ENCODE measurements at regions not wholly inside any gene's neighbourhood (a gene's known extent, or its start where the extent isn't known, plus 50 kb on each side); places are given as distances from the start of the nearest gene placed in this dataset.

DNA sequence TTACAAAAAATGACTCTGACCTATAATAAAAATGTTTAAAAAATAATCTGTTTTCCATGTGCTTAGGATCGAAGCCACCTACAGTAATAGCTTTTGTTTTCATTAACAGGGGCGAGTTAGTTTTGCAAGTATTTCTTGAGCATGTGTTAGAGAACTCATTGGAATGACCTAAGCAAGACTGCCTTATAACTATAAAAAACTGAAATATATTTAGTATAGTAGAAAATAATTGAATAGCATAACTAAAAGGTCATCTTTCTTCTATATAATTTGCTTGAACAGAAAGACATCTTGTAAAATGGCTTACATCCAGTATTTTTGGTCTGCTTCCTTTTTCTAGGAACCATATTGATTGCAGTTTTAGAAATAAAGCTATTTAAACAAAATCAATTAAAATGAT lies 241.5 kb upstream of the NRIP1 start:
- TF ChIP-seq EP300 (IDR thresholded peaks at IDR 0.05) (no peak), POLR2A (IDR thresholded peaks at IDR 0.05) (no peak), POLR2AphosphoS5 (IDR thresholded peaks at IDR 0.05) (no peak)
- TF ChIP-seq, protein P1, sequence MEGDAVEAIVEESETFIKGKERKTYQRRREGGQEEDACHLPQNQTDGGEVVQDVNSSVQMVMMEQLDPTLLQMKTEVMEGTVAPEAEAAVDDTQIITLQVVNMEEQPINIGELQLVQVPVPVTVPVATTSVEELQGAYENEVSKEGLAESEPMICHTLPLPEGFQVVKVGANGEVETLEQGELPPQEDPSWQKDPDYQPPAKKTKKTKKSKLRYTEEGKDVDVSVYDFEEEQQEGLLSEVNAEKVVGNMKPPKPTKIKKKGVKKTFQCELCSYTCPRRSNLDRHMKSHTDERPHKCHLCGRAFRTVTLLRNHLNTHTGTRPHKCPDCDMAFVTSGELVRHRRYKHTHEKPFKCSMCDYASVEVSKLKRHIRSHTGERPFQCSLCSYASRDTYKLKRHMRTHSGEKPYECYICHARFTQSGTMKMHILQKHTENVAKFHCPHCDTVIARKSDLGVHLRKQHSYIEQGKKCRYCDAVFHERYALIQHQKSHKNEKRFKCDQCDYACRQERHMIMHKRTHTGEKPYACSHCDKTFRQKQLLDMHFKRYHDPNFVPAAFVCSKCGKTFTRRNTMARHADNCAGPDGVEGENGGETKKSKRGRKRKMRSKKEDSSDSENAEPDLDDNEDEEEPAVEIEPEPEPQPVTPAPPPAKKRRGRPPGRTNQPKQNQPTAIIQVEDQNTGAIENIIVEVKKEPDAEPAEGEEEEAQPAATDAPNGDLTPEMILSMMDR (IDR thresholded peaks at IDR 0.05) = no peak
